Liver (tissue), 8 donors: ENCODE measurements at regions not wholly inside any gene's neighbourhood (a gene's known extent, or its start where the extent isn't known, plus 50 kb on each side); places are given as distances from the start of the nearest gene placed in this dataset.

Source experiments
- DNase-seq: peaks from one replicate; pipeline ENCODE4 v3.0.0-alpha.2; 2017; ENCODE audit warnings: low spot score
- H3K27ac ChIP-seq, 2 donors: one replicate each; pipeline ENCODE4 v1.7.0; 2013; ENCODE audit warnings: inconsistent platforms in 2 of 2, low read length in 2 of 2, control low read depth in 1 of 2, low read depth in 1 of 2, mild to moderate bottlenecking in 1 of 2
- H3K27me3 ChIP-seq, 4 donors: one replicate each; pipeline versions ENCODE4 v1.6.1 to v1.7.0; 2013; ENCODE audit warnings: low read length in 3 of 4, inconsistent platforms in 1 of 4, mild to moderate bottlenecking in 1 of 4, moderate library complexity in 1 of 4; ENCODE audit not compliant: control insufficient read depth in 4 of 4, insufficient read depth in 4 of 4
- H3K36me3 ChIP-seq, 4 donors: one replicate each; pipeline versions ENCODE4 v1.6.1 to v1.7.0; 2013; ENCODE audit warnings: low read length in 3 of 4, mild to moderate bottlenecking in 3 of 4, low read depth in 1 of 4, moderate library complexity in 1 of 4; ENCODE audit not compliant: control insufficient read depth in 4 of 4, insufficient read depth in 3 of 4
- H3K4me1 ChIP-seq, 4 donors: one replicate each; pipeline versions ENCODE4 v1.6.1 to v1.7.0; 2013; ENCODE audit warnings: low read length in 3 of 4, mild to moderate bottlenecking in 3 of 4, moderate library complexity in 1 of 4; ENCODE audit not compliant: control insufficient read depth in 4 of 4, insufficient read depth in 4 of 4
- H3K4me3 ChIP-seq, 3 donors: one replicate each; pipeline versions ENCODE4 v1.6.1 to v1.7.0; 2013; ENCODE audit warnings: low read length in 3 of 3, control low read depth in 1 of 3, low read depth in 1 of 3, mild to moderate bottlenecking in 1 of 3
- H3K9ac ChIP-seq, 2 donors: one replicate each; pipeline ENCODE4 v1.7.0; 2013; ENCODE audit warnings: low read length in 2 of 2, mild to moderate bottlenecking in 2 of 2, moderate library complexity in 2 of 2, control low read depth in 1 of 2, low read depth in 1 of 2
- H3K9me3 ChIP-seq, 4 donors: one replicate each; pipeline versions ENCODE4 v1.6.1 to v1.7.0; 2013; ENCODE audit warnings: low read length in 3 of 4; ENCODE audit not compliant: control insufficient read depth in 4 of 4
- ATF3 ChIP-seq: IDR thresholded peaks from 2 replicates; pipeline ENCODE4 v1.6.1; 2016; ENCODE audit warnings: antibody characterized with exemption
- CTCF ChIP-seq: fragments of 150-350 bp; IDR thresholded peaks from 2 replicates; pipeline ENCODE4 v1.5.1; 2017; ENCODE audit warnings: improper control_type of control experiment, low read depth, low read length; ENCODE audit not compliant: missing input control
- EGR1 ChIP-seq, 2 donors: IDR thresholded peaks; 2 replicates each; pipeline ENCODE4 v1.6.1; 2016 to 2018; ENCODE audit warnings: antibody characterized with exemption in 2 of 2, low read depth in 2 of 2
- FOXA1 ChIP-seq: IDR thresholded peaks from 2 replicates; pipeline ENCODE4 v1.6.1; 2016; ENCODE audit warnings: antibody characterized with exemption
- FOXA2 ChIP-seq: IDR thresholded peaks from 2 replicates; pipeline ENCODE4 v1.6.1; 2016; ENCODE audit warnings: antibody characterized with exemption
- GABPA ChIP-seq, 2 donors: IDR thresholded peaks in 1 of 2; conservative IDR thresholded peaks in 1 of 2; 2 replicates each; pipeline ENCODE4 v1.6.1; 2016; ENCODE audit warnings: antibody characterized with exemption in 2 of 2, mild to moderate bottlenecking in 1 of 2, moderate library complexity in 1 of 2
- HNF4A ChIP-seq, 2 donors: conservative IDR thresholded peaks; 2 replicates each; pipeline ENCODE4 v1.6.1; 2016; ENCODE audit warnings: antibody characterized with exemption in 2 of 2, mild to moderate bottlenecking in 2 of 2
- JUND ChIP-seq, 2 donors: IDR thresholded peaks; 2 replicates each; pipeline ENCODE4 v1.6.1; 2016; ENCODE audit warnings: antibody characterized with exemption in 2 of 2
- MAX ChIP-seq: IDR thresholded peaks from 2 replicates; pipeline ENCODE4 v1.6.1; 2016; ENCODE audit warnings: antibody characterized with exemption
- NR2F2 ChIP-seq: IDR thresholded peaks from 2 replicates; pipeline ENCODE4 v1.6.1; 2016; ENCODE audit warnings: antibody characterized with exemption
- RAD21 ChIP-seq, 2 donors: IDR thresholded peaks; 2 replicates each; pipeline ENCODE4 v1.6.1; 2016; ENCODE audit warnings: antibody characterized with exemption in 2 of 2, mild to moderate bottlenecking in 2 of 2
- RXRA ChIP-seq, 2 donors: IDR thresholded peaks; 2 replicates each; pipeline ENCODE4 v1.6.1; 2017 to 2018; ENCODE audit warnings: antibody characterized with exemption in 2 of 2, mild to moderate bottlenecking in 1 of 2
- SP1 ChIP-seq: IDR thresholded peaks from 2 replicates; pipeline ENCODE4 v1.6.1; 2018; ENCODE audit warnings: antibody characterized with exemption, mild to moderate bottlenecking
- TAF1 ChIP-seq: conservative IDR thresholded peaks from 2 replicates; pipeline ENCODE4 v1.6.1; 2016; ENCODE audit warnings: antibody characterized with exemption, mild to moderate bottlenecking
- YY1 ChIP-seq: IDR thresholded peaks from 2 replicates; pipeline ENCODE4 v1.6.1; 2016; ENCODE audit warnings: antibody characterized with exemption, mild to moderate bottlenecking
- ZBTB33 ChIP-seq: IDR thresholded peaks from 2 replicates; pipeline ENCODE4 v1.6.1; 2016; ENCODE audit warnings: antibody characterized with exemption
- WGBS: extraction: QIAGEN DNeasy Blood & Tissue Kit; methylation state at CpG from one replicate; pipeline ENCODE4 v1.1.7; 2013; 5-methylcytosine and 5-hydroxymethylcytosine counted together
- TF ChIP-seq, protein P1 (sequence below): IDR thresholded peaks from 2 replicates; pipeline ENCODE4 v1.6.1; 2016; ENCODE audit warnings: antibody characterized with exemption, mild to moderate bottlenecking
- donor health status: healthy.
- donor health status: healthy.
- donor health status: healthy.
- donor health status: healthy.
- donor health status: healthy.

GRCh38 chr4:31088600-31089230 is 368.5 kb downstream of the PCDH7 start:
- TF ChIP-seq CTCF (no peak), ZBTB33 (no peak), MAX (no peak), FOXA2 (no peak), TAF1 (no peak)
- H3K27ac ChIP-seq: no peak overlapping the region
- H3K9ac ChIP-seq: no peak overlapping the region
- no peak for DNase-seq
- no peaks in the 10 kb centered on the region for H3K4me1 ChIP-seq
- WGBS: 64% methylated on average over 3 of the region's 3 CpGs
- no peaks in the 10 kb centered on the region for H3K36me3 ChIP-seq
- no peaks in the 10 kb centered on the region for H3K9me3 ChIP-seq
- H3K4me3 ChIP-seq: no peak overlapping the region
- H3K27me3 ChIP-seq: no peaks in the 10 kb centered on the region

GRCh38 chr4:31089815-31090214 is 369.6 kb downstream of the PCDH7 start:
- WGBS: 84% methylated on average over 6 of the region's 6 CpGs
- no peak for DNase-seq
- H3K4me3 ChIP-seq: no peak overlapping the region
- no peaks in the 10 kb centered on the region for H3K9me3 ChIP-seq
- H3K27ac ChIP-seq: no peak overlapping the region
- no peaks in the 10 kb centered on the region for H3K36me3 ChIP-seq
- H3K27me3 ChIP-seq: no peaks in the 10 kb centered on the region
- H3K9ac ChIP-seq: no peak overlapping the region
- TF ChIP-seq RXRA (IDR thresholded peaks at IDR 0.05) (no peak), CTCF (no peak), SP1 (no peak), MAX (no peak), NR2F2 (no peak), JUND (IDR thresholded peaks at IDR 0.05) (no peak), GABPA (IDR thresholded peaks at IDR 0.05 in 1 of 2, conservative IDR thresholded peaks at IDR 0.05 in 1 of 2) (no peak), HNF4A (conservative IDR thresholded peaks at IDR 0.05) (no peak), ZBTB33 (no peak), FOXA2 (no peak), EGR1 (IDR thresholded peaks at IDR 0.05; ENCODE audit: low read depth in 2 of 2) (no peak), ATF3 (no peak), FOXA1 (no peak), RAD21 (IDR thresholded peaks at IDR 0.05) (no peak), TAF1 (no peak), YY1 (no peak)
- TF ChIP-seq, protein P1, sequence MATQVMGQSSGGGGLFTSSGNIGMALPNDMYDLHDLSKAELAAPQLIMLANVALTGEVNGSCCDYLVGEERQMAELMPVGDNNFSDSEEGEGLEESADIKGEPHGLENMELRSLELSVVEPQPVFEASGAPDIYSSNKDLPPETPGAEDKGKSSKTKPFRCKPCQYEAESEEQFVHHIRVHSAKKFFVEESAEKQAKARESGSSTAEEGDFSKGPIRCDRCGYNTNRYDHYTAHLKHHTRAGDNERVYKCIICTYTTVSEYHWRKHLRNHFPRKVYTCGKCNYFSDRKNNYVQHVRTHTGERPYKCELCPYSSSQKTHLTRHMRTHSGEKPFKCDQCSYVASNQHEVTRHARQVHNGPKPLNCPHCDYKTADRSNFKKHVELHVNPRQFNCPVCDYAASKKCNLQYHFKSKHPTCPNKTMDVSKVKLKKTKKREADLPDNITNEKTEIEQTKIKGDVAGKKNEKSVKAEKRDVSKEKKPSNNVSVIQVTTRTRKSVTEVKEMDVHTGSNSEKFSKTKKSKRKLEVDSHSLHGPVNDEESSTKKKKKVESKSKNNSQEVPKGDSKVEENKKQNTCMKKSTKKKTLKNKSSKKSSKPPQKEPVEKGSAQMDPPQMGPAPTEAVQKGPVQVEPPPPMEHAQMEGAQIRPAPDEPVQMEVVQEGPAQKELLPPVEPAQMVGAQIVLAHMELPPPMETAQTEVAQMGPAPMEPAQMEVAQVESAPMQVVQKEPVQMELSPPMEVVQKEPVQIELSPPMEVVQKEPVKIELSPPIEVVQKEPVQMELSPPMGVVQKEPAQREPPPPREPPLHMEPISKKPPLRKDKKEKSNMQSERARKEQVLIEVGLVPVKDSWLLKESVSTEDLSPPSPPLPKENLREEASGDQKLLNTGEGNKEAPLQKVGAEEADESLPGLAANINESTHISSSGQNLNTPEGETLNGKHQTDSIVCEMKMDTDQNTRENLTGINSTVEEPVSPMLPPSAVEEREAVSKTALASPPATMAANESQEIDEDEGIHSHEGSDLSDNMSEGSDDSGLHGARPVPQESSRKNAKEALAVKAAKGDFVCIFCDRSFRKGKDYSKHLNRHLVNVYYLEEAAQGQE: no peak
- no peaks in the 10 kb centered on the region for H3K4me1 ChIP-seq
